ENCODE measurements at regions not wholly inside any gene's neighbourhood (a gene's known extent, or its start where the extent isn't known, plus 50 kb on each side); places are given as distances from the start of the nearest gene placed in this dataset.

- Histone ChIP-seq H3K79me1 (ENCODE audit: insufficient read depth, low read depth, low read length, poor library complexity, severe bottlenecking) (no peaks in the 10 kb centered on the region), H3K27ac (ENCODE audit: insufficient read length, low read depth, low read length) (no peak overlapping the region), H3K4me2 (ENCODE audit: insufficient read depth, insufficient read length, low read length) (no peak overlapping the region), H2BK20ac (ENCODE audit: low read depth, low read length, poor library complexity, severe bottlenecking) (no peak overlapping the region), H3T11ph (ENCODE audit: low read length) (no peak overlapping the region), H4K8ac (replicated peaks; ENCODE audit: insufficient read length, low read depth, low read length) (no peak overlapping the region), H3K27me3 (ENCODE audit: insufficient read depth, low read length) (no peaks in the 10 kb centered on the region), H3K23ac (ENCODE audit: insufficient read length, low read depth, low read length) (no peak overlapping the region), H3K23me2 (ENCODE audit: insufficient read length, low read depth, low read length, poor library complexity, severe bottlenecking) (no peaks in the 10 kb centered on the region), H2BK5ac (ENCODE audit: insufficient read length, low read length) (no peak overlapping the region), H3K56ac (ENCODE audit: insufficient read length, low read depth, low read length) (no peak overlapping the region), H3K14ac (ENCODE audit: insufficient read depth, low read length) (no peak overlapping the region), H2AK5ac (ENCODE audit: insufficient read length, low read length) (no peak overlapping the region), H3K9me3 (ENCODE audit: control insufficient read depth, low read depth, low read length) (no peaks in the 10 kb centered on the region), H4K5ac (ENCODE audit: insufficient read length, low read depth, low read length) (no peak overlapping the region), H3K79me2 (ENCODE audit: insufficient read depth, low read length) (no peaks in the 10 kb centered on the region), H4K20me1 (ENCODE audit: control insufficient read depth, insufficient read depth, insufficient read length) (no peaks in the 10 kb centered on the region), H3K18ac (ENCODE audit: insufficient read length, low read depth, low read length) (no peak overlapping the region), H2BK15ac (ENCODE audit: low read depth, low read length) (no peak overlapping the region), H2AFZ (ENCODE audit: low read length) (no peak overlapping the region), H3K4ac (ENCODE audit: low read depth, low read length) (no peak overlapping the region), H3K9ac (ENCODE audit: extremely low read depth, insufficient read length, low read length) (no peak overlapping the region), H2BK120ac (ENCODE audit: low read depth, low read length, poor library complexity, severe bottlenecking) (no peak overlapping the region), H2BK12ac (ENCODE audit: insufficient read length, low read depth, low read length) (no peak overlapping the region), H3K4me1 (ENCODE audit: insufficient read depth, low read length) (no peaks in the 10 kb centered on the region), H4K91ac (ENCODE audit: insufficient read length, low read depth, low read length) (no peak overlapping the region)
- no peak for TF ChIP-seq CTCF (conservative IDR thresholded peaks at IDR 0.05)
- Mint-ChIP-seq H3K4me1 (no peaks in the 10 kb centered on the region), H3K27ac (no peak overlapping the region), H3K36me3 (ENCODE audit: insufficient read depth in 1 of 3, low read depth in 3 of 3) (no peaks in the 10 kb centered on the region; a peak in 1 of 7 replicates), H3K27me3 (ENCODE audit: low read depth) (no peaks in the 10 kb centered on the region), H3K9me3 (no peaks in the 10 kb centered on the region), H3K4me3 (no peak overlapping the region)
- no CpG with 5 or more reads among the region's 2 CpGs for WGBS (ENCODE audit: extremely low coverage, insufficient read length, low lambda C conversion rate)
- no peak for DNase-seq
These were observed 694.2 kb upstream of the CDH7 start for GRCh38 chr18:65056575-65056974.
